ENCODE measurements at regions not wholly inside any gene's neighbourhood (a gene's known extent, or its start where the extent isn't known, plus 50 kb on each side); places are given as distances from the start of the nearest gene placed in this dataset.
"Not testable (repeated sequence)": the region's sequence is repeated elsewhere in the genome, so short reads cannot be mapped to it uniquely, and the experiment has no call there.

GRCh38 chr10:34013235-34013634, 678.8 kb upstream of the NRP1 start:
- DNase-seq = no peak

DNA sequence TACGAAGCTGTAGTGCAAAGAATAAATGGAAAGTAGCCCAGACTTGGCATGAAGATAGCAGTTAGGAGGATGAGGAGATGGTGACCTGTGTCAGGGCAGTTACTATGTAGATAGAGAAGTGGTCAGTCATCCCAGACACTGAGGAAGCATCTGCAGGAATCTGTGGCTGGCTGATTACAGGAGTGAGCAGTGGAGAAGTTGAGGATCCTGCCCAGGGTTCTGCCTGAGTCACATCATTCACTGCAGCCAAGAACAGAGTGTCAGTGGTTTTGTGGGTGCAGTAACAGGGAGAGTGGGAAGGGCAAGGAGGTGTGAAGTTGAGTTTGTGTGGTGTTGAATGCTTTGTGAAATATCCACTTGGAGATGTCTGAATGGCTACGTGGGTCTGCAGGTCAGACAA, 676.4 kb upstream of the NRP1 start:
- no peak for DNase-seq

DNA sequence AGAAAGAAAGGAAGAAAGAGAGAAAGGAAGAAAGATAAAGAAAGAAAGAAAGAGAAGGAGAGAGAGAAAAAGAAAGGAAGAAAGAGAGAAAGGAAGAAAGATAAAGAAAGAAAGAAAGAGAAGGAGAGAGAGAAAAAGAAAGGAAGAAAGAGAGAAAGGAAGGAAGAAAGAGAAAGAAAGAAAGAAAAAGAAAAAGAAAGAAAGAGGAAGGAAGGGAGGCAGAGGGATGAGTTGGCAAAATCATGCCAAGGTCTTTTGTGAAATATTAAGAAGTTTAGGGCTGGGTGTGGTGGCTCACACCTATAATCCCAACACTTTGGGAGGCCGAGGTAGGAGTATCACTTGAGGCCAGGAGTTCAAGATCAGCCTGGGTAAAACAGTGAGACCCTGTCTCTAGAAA, 675.8 kb upstream of the NRP1 start:
- DNase-seq = not testable (repeated sequence)

DNA sequence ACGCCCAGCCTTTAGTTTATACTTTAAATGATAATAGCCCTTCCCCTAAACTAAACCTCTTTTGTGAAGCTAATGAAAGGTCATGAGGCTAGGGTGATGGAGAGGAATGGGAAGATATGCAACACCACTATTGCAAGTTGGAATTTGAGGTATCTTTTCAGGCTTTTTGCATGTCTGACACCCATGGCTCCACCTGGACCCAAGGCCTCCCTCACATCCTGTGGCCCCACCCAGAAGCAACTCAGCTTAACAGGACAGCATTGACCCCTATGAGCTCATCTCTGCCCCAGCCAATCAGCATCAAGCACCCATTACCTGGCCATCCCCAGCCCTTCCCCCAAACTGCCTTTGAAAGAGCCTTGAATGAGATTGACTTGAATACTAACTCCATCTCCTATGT, 674.2 kb upstream of the NRP1 start:
- DNase-seq = no peak

GRCh38 chr10:34006471-34006870, 672.0 kb upstream of the NRP1 start:
- no peak for DNase-seq

DNA sequence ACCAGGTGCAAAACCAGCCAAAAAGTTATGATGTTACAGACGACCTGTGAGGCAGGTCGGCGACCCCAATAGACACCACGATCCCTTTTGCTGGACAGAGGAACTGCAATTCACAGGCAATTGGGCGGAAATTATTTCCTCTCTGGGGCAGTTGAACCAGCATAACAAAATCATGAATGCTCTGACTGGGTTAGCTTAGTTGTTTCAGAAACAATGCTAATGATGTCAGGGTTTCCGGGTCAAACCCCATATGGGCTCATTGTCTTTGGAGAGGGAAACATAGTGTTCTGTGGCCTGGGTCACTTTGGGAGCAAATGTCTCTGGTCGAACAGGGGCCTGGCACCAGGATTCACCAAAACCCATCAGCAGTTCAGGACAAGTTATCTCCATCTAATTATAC, 669.1 kb upstream of the NRP1 start:
- DNase-seq = no peak

DNA sequence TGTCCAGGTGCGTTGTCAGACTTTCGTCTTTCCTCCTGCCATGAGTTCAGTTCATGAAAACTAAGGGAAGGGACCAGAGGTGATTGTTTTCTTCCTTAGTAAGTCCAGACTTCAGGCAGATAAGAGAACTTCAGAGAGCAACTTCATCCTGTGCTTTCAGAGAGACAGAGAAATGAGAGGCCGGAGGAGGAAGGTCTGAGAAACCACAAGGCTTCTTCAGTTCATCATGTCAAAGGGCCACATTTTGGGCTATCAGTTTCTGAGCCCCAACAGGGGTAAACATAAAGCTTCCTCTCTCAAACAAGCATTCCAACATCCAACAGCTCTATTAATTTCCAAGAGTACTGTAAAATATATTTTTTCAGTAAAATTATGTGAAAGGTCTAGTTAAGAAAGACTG, 668.4 kb upstream of the NRP1 start:
- DNase-seq = no peak

DNA sequence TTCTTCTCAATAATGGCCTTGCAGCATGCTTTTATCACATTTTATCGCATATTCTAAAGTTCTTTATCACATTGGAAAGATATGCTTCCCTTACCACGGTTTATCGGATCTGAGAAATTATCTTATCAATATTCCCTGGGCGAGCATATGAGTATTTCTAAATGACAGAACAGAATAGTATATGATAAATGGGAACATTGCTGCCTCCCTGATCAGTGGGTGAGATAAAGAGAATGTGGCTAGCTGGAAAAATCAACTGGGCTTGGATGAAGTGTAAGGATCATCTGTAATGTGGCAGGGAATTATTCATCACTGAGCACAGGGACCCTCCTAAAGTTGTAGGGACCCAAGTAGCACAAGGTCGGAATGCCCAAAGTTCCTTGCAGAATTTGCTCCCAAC, 667.4 kb upstream of the NRP1 start:
- DNase-seq = no peak

GRCh38 chr10:34001087-34001580, 666.7 kb upstream of the NRP1 start:
- no peak for DNase-seq

GRCh38 chr10:33993917-33994316, 659.5 kb upstream of the NRP1 start:
- DNase-seq = no peak

DNA sequence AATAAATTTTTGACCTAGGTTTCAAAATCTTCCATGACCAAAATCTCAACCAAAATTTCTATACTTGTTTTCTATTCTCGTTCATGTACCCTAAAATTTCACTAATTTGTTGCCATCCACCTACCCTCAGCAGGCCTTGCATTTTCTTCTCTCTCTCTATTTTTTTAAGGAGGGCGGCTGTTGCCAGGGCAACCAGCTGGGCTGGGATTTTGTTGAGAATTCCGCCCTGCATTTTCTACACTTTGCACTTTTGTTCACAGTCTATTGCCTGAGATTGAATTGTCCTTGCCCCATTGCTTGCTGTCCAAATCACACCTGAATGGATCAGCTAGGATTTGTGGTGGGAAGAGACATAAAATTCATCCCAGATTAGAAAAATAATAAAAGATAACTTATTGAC, 657.5 kb upstream of the NRP1 start:
- no peak for DNase-seq

DNA sequence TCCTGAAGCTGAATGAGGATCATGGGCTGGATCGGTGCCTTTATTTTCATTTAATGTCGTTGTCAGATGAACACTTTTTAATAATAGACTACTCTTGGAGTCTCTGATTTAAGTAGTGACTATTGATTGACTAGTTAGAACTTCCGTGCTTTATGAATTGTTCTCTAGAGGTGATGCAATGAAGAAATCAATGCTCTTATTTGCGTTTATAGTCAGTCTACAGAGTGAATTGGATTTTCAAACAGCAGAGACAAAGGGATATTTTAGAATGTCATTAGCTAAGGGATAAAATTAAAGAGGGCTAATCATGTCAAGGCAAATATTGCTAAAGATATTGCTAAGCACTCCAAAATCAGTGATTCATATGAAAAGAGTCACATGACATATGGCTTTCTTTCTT, 652.0 kb upstream of the NRP1 start:
- DNase-seq = no peak

DNA sequence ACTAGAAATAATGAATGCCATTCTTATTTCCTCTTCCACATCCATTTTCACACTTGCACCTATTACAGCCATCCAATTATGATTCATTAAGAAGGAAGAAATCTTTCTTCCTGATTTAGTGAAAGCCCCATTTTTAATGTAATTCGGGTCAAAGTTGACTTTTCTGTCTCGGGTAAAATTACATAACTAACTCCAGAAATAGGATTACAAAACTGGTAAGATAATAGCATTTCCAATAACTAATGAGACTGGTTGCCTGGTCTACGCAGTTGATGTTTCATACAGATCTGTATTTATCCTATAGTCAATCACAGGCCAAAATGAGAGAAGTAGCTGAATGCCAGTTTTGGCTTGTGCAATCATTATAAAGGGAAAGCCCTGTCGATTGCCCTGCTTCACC, 651.5 kb upstream of the NRP1 start:
- DNase-seq = no peak

GRCh38 chr10:33982995-33983394, 648.5 kb upstream of the NRP1 start:
- DNase-seq = no peak

DNA sequence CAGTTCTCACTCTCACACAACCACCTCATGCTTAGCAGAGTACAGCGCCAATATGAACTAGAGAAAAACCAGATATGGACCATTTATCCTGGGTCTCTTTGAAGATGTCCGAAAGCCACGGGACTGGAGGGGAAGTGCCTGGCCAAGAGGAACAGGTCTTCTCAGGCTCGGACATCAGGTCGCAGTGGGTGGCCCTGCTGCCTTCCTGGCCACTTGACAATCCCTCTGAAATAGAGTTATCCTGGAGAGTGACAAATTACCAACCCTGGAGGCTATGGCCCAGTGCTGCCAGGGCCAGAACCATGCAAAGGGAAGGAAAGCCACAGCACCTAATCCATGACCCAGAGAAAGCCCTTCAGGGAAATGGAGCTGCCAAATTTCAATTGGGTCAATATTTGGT, 646.8 kb upstream of the NRP1 start:
- DNase-seq = no peak

- DNase-seq = no peak
Measured at GRCh38 chr10:33979195-33979594, 644.7 kb upstream of the NRP1 start.

DNA sequence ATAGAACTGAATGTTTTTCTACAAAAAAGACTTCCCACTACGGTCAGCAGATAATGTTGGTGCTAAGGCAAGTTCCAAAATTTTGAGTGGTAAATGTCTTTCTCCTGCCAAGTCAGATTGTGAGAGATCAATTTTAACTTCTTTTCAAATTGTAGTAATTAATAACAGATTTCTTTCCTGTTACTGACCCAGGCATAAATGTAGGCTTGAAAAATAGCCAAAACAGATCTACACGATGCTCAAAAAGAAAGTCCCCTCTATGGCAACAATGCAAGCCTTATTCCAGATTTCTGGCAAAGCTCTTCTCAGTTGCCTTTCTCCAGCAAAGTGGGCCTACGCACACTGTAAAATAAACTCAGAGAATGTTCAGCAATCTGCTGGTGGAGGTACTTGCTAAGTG, 641.0 kb upstream of the NRP1 start:
- DNase-seq = no peak

DNA sequence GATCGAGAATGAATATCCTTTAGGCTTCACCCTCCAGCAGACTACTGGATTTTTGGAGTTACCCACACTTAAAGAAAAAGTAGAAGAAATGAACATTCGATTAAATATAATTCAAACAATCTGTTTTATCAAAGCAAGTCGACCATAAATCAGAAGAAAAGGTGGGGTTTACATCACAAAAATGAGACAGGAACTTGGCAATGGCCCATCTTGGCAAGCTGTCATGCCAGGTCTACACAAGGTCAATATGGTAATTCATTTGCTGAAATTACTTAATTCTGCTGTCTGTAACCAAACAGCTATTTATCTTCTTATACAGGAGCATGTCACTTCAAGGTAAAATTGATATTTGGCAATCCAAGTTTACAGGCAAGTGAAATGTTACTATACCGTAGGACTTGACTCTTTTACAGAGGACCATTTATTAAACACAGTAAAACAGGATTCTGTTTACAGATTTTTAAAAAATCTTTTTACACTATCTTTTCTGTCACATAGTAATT, 640.6 kb upstream of the NRP1 start:
- no peak for DNase-seq

GRCh38 chr10:33968983-33969382, 634.5 kb upstream of the NRP1 start:
- DNase-seq = no peak

DNA sequence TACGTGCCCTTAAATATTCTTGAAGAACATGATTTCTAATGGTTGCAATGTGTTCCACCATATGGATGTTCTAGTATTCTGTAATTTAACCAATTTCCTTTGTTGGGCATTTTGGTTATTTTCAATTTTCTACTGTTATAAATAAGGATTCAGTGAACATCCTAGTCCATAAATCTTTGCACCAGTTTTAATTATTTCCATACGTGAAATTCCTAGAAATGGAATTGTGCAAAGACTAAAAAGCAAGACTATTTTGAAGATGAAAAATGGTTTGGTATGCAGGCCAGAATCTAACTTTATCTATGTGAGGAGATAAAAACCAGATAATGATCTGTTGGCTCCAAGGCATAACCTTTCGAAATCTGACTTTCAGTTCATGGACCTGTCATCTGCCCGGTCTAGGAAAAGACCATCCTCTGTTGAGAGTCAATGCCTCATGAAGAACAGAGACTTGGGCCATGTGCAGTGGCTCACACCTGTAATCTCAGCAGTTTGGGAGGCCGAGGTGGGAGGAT, 633.2 kb upstream of the NRP1 start:
- no peak for DNase-seq

GRCh38 chr10:33966946-33967345, 632.5 kb upstream of the NRP1 start:
- DNase-seq = no peak

DNA sequence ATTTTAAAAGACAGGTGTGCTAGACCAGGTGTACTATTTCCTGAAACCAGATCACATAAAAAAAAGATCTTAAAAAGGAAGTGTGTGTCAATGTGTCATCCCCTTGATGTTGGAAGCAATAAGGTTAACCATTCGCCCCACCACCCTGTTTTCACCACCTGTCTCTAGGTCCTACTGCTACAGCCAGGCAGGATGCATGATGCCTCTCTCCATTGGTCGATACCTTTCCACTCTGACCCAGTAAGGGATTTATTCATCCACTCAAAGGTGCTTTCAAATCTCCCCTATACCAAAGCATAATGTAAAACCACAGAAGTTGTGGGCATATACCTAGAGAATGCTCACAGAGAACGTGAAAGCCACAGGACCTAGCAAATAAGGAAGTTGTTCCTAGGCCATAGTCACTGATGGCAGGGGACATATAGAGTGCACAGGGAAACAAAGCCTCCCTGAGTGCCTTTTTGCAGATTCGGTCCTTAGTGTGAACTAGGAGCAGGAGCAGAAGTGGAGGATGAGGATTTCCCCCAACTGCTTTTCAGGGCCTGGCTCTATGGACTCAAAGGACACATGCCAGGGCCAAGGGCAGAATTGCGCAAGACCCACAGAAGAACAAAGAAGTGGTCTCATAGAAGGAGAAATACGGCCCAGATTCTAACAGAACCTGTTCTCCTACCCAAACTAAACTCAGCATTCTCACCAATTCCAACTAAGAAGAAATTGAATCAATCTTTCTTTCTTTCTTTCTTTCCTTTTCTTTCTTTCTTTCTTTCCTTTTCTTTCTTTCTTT, 631.5 kb upstream of the NRP1 start:
- no peak for DNase-seq

GRCh38 chr10:33963729-33964128, 629.3 kb upstream of the NRP1 start:
- DNase-seq = no peak

GRCh38 chr10:33956322-33956721, 621.9 kb upstream of the NRP1 start:
- DNase-seq = not testable (repeated sequence)

DNA sequence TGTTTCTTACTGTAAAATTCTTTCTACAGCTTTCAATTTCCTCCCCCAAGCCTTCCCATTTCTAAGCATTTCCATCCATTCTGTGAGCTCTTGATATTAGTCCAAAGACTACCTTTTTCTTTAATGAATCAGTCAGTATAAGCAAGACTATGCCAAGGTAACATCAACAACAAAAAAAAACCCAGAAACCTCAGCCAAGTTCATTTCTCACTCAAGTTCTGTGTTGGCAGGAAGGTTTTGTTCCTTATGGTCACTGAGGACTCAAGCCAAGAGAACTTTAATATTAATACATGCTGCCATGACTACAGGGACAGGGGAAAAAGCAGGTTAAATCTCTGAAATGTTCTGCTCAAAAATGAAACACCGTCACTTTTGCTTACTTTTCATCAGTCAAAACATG, 621.2 kb upstream of the NRP1 start:
- DNase-seq = no peak

Data from T-helper 2 cell (primary cell).